ENCODE measurements at regions not wholly inside any gene's neighbourhood (a gene's known extent, or its start where the extent isn't known, plus 50 kb on each side); places are given as distances from the start of the nearest gene placed in this dataset.

- no peak for DNase-seq (ENCODE audit: low read depth)
Observed at GRCh38 chr11:112786196-112786595, 175.0 kb upstream of the NCAM1 start.

- no peak for DNase-seq (ENCODE audit: low read depth)
Observed at GRCh38 chr11:112786886-112787530, 174.2 kb upstream of the NCAM1 start.

GRCh38 chr11:112789481-112789880 lies 171.7 kb upstream of the NCAM1 start:
- DNase-seq (ENCODE audit: low read depth), result no peak

GRCh38 chr11:112790286-112790685 lies 170.9 kb upstream of the NCAM1 start:
- DNase-seq (ENCODE audit: low read depth), result no peak

GRCh38 chr11:112792070-112792469 lies 169.2 kb upstream of the NCAM1 start:
- DNase-seq (ENCODE audit: low read depth), result no peak

GRCh38 chr11:112793416-112793815 lies 167.8 kb upstream of the NCAM1 start:
- no peak for DNase-seq (ENCODE audit: low read depth)

- no peak for DNase-seq (ENCODE audit: low read depth)
Observed at GRCh38 chr11:112794331-112794846, 166.8 kb upstream of the NCAM1 start.

- no peak for DNase-seq (ENCODE audit: low read depth)
Observed at GRCh38 chr11:112795142-112795815, 165.9 kb upstream of the NCAM1 start.

GRCh38 chr11:112795911-112796649 lies 165.1 kb upstream of the NCAM1 start:
- DNase-seq (ENCODE audit: low read depth), result no peak

GRCh38 chr11:112797092-112797491 lies 164.1 kb upstream of the NCAM1 start:
- DNase-seq (ENCODE audit: low read depth), result no peak

GRCh38 chr11:112797648-112798293 lies 163.4 kb upstream of the NCAM1 start:
- DNase-seq (ENCODE audit: low read depth), result no peak

GRCh38 chr11:112801025-112801816 lies 160.0 kb upstream of the NCAM1 start:
- DNase-seq (ENCODE audit: low read depth), result no peak

GRCh38 chr11:112801817-112802088 lies 159.5 kb upstream of the NCAM1 start:
- DNase-seq (ENCODE audit: low read depth), result no peak

GRCh38 chr11:112805658-112806057 lies 155.6 kb upstream of the NCAM1 start:
- no peak for DNase-seq (ENCODE audit: low read depth)

GRCh38 chr11:112806256-112806655 lies 155.0 kb upstream of the NCAM1 start:
- no peak for DNase-seq (ENCODE audit: low read depth)

GRCh38 chr11:112806876-112807275 lies 154.3 kb upstream of the NCAM1 start:
- no peak for DNase-seq (ENCODE audit: low read depth)

- no peak for DNase-seq (ENCODE audit: low read depth)
Observed at GRCh38 chr11:112809429-112809828, 151.8 kb upstream of the NCAM1 start.

GRCh38 chr11:112810951-112811350 lies 150.3 kb upstream of the NCAM1 start:
- DNase-seq (ENCODE audit: low read depth), result no peak

GRCh38 chr11:112811783-112812182 lies 149.4 kb upstream of the NCAM1 start:
- DNase-seq (ENCODE audit: low read depth), result no peak

- no peak for DNase-seq (ENCODE audit: low read depth)
Observed at GRCh38 chr11:112812729-112813128, 148.5 kb upstream of the NCAM1 start.

GRCh38 chr11:112814168-112814567 lies 147.1 kb upstream of the NCAM1 start:
- no peak for DNase-seq (ENCODE audit: low read depth)

- DNase-seq (ENCODE audit: low read depth), result no peak
Observed at GRCh38 chr11:112817376-112817775, 143.8 kb upstream of the NCAM1 start.

Measured in activated T-cell treated with anti-CD3 and anti-CD28 coated beads for 24 hours (primary cell).